ENCODE measurements at regions not wholly inside any gene's neighbourhood (a gene's known extent, or its start where the extent isn't known, plus 50 kb on each side); places are given as distances from the start of the nearest gene placed in this dataset.

GRCh38 chr7:155399577-155399976 lies 58.4 kb upstream of the EN2 start:
- Histone ChIP-seq H2AFZ (ENCODE audit: low read length, unreplicated experiment) (no peak overlapping the region), H3K4me3 (ENCODE audit: low read depth, low read length) (no peak overlapping the region), H3K79me2 (ENCODE audit: control insufficient read depth, insufficient read depth, low read length, unreplicated experiment) (no peaks in the 10 kb centered on the region), H3K27me3 (ENCODE audit: insufficient read depth, low read length) (peaks cover 69% of the 10 kb centered on the region), H3K36me3 (ENCODE audit: insufficient read depth, low read length) (no peaks in the 10 kb centered on the region), H3K27ac (ENCODE audit: low read depth, low read length) (no peak overlapping the region), H3K4me1 (ENCODE audit: control insufficient read depth, insufficient read depth, low read length, unreplicated experiment) (no peaks in the 10 kb centered on the region)

GRCh38 chr7:155401231-155401630 lies 56.7 kb upstream of the EN2 start:
- no peak overlapping the region for H3K4me3 ChIP-seq (ENCODE audit: low read depth, low read length)
- H3K27ac ChIP-seq (ENCODE audit: low read depth, low read length), result no peak overlapping the region
- no peak overlapping the region for H2AFZ ChIP-seq (ENCODE audit: low read length, unreplicated experiment)
- H3K27me3 ChIP-seq (ENCODE audit: insufficient read depth, low read length), result peaks cover 62% of the 10 kb centered on the region
- H3K36me3 ChIP-seq (ENCODE audit: insufficient read depth, low read length), result no peaks in the 10 kb centered on the region
- no peaks in the 10 kb centered on the region for H3K4me1 ChIP-seq (ENCODE audit: control insufficient read depth, insufficient read depth, low read length, unreplicated experiment)
- no peaks in the 10 kb centered on the region for H3K79me2 ChIP-seq (ENCODE audit: control insufficient read depth, insufficient read depth, low read length, unreplicated experiment)

- Histone ChIP-seq H3K27ac (ENCODE audit: low read depth, low read length) (no peak overlapping the region), H3K79me2 (ENCODE audit: control insufficient read depth, insufficient read depth, low read length, unreplicated experiment) (no peaks in the 10 kb centered on the region), H3K4me3 (ENCODE audit: low read depth, low read length) (no peak overlapping the region), H3K27me3 (ENCODE audit: insufficient read depth, low read length) (peaks cover 61% of the 10 kb centered on the region), H3K4me1 (ENCODE audit: control insufficient read depth, insufficient read depth, low read length, unreplicated experiment) (no peaks in the 10 kb centered on the region), H2AFZ (ENCODE audit: low read length, unreplicated experiment) (no peak overlapping the region), H3K36me3 (ENCODE audit: insufficient read depth, low read length) (no peaks in the 10 kb centered on the region)
Observed at GRCh38 chr7:155401884-155402283, 56.0 kb upstream of the EN2 start.

- Histone ChIP-seq H2AFZ (ENCODE audit: low read length, unreplicated experiment) (no peak overlapping the region), H3K79me2 (ENCODE audit: control insufficient read depth, insufficient read depth, low read length, unreplicated experiment) (no peaks in the 10 kb centered on the region), H3K4me1 (ENCODE audit: control insufficient read depth, insufficient read depth, low read length, unreplicated experiment) (no peaks in the 10 kb centered on the region), H3K27ac (ENCODE audit: low read depth, low read length) (no peak overlapping the region), H3K36me3 (ENCODE audit: insufficient read depth, low read length) (no peaks in the 10 kb centered on the region), H3K4me3 (ENCODE audit: low read depth, low read length) (no peak overlapping the region), H3K27me3 (ENCODE audit: insufficient read depth, low read length) (peaks cover 57% of the 10 kb centered on the region)
Observed at GRCh38 chr7:155402941-155403340, 55.0 kb upstream of the EN2 start.

DNA sequence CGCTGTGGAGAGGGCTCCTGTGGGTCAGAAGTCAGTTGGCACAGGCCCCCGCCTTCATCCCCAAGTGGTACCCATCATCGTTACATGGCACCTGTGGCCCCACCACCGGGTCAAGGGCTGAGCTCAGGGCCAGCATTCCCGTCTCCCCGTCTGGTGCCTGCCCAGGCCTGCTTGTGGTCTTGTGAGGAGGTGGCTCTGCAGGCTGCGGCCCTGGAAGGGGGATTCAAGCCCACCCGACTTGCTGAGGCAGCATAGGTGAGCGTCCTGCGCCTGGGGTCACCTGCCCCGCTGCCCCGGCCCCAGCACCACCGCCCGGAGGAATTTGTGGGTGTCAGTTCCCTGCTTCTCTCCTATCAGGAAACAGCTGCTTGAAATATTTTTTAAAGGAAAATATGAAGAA lies 53.0 kb upstream of the EN2 start:
- H3K79me2 ChIP-seq (ENCODE audit: control insufficient read depth, insufficient read depth, low read length, unreplicated experiment), result no peaks in the 10 kb centered on the region
- H3K27ac ChIP-seq (ENCODE audit: low read depth, low read length), result no peak overlapping the region
- H3K36me3 ChIP-seq (ENCODE audit: insufficient read depth, low read length), result no peaks in the 10 kb centered on the region
- peaks cover 64% of the 10 kb centered on the region for H3K27me3 ChIP-seq (ENCODE audit: insufficient read depth, low read length)
- no peak overlapping the region for H2AFZ ChIP-seq (ENCODE audit: low read length, unreplicated experiment)
- H3K4me1 ChIP-seq (ENCODE audit: control insufficient read depth, insufficient read depth, low read length, unreplicated experiment), result no peaks in the 10 kb centered on the region
- H3K4me3 ChIP-seq (ENCODE audit: low read depth, low read length), result no peak overlapping the region

DNA sequence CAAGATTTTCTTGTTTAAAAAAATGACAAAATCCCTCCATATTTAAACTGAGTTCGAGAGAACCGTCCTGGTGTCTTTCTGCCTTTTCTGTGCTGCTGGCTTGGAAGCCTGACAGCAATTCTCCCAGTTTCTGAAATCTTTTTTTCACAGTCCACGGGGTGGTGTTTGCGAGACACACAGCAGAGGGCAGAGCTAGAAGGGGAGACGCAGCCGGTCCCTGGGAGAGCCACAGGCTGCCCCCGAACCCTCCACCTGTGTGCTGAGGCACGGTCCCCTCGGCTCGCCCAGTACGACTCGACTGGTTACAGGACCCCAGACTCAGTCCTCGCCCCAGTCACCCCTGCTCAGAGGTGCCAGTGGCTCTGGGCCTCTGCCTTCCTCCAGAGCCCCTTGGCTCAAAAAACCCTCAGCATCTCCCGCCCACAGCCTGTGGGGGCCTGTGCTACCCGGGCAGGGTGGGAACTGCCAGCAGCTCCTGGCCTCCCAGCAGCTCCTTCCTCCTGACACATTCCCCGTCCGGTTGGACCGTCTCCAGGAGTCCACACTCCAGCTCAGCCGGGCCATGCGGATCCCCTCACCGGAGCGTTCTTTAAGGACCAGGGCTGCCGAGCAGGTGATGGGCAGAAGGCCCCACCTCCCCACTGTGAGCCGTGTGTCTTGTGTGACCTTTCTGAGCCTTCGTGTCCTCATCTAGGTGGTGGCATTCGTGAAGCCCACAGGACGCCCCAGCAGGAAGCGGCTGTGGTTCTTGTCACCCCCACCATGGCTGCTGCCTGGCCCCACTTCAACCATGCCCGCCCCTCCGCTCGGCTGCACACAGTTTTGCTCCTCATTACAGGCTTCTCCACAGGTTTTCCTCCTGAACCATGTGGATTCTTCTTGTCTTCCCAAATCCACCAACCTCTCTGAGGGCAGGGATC lies 52.3 kb upstream of the EN2 start:
- H3K27ac ChIP-seq (ENCODE audit: low read depth, low read length), result no peak overlapping the region
- H3K27me3 ChIP-seq (ENCODE audit: insufficient read depth, low read length), result peaks cover 67% of the 10 kb centered on the region
- H2AFZ ChIP-seq (ENCODE audit: low read length, unreplicated experiment), result no peak overlapping the region
- H3K36me3 ChIP-seq (ENCODE audit: insufficient read depth, low read length), result no peaks in the 10 kb centered on the region
- H3K4me1 ChIP-seq (ENCODE audit: control insufficient read depth, insufficient read depth, low read length, unreplicated experiment), result no peaks in the 10 kb centered on the region
- H3K4me3 ChIP-seq (ENCODE audit: low read depth, low read length), result no peak overlapping the region
- H3K79me2 ChIP-seq (ENCODE audit: control insufficient read depth, insufficient read depth, low read length, unreplicated experiment), result no peaks in the 10 kb centered on the region

GRCh38 chr7:155407799-155408198 lies 50.1 kb upstream of the EN2 start:
- no peak overlapping the region for H3K27ac ChIP-seq (ENCODE audit: low read depth, low read length)
- no peaks in the 10 kb centered on the region for H3K4me1 ChIP-seq (ENCODE audit: control insufficient read depth, insufficient read depth, low read length, unreplicated experiment)
- H3K79me2 ChIP-seq (ENCODE audit: control insufficient read depth, insufficient read depth, low read length, unreplicated experiment), result no peaks in the 10 kb centered on the region
- no peak overlapping the region for H2AFZ ChIP-seq (ENCODE audit: low read length, unreplicated experiment)
- no peak overlapping the region for H3K4me3 ChIP-seq (ENCODE audit: low read depth, low read length)
- peaks cover 46% of the 10 kb centered on the region for H3K27me3 ChIP-seq (ENCODE audit: insufficient read depth, low read length)
- H3K36me3 ChIP-seq (ENCODE audit: insufficient read depth, low read length), result no peaks in the 10 kb centered on the region
